Osteoblast (primary cell): ENCODE measurements at regions not wholly inside any gene's neighbourhood (a gene's known extent, or its start where the extent isn't known, plus 50 kb on each side); places are given as distances from the start of the nearest gene placed in this dataset.

Experiments used
- DNase-seq: peaks from one replicate; pipeline ENCODE4 v3.0.0; 2011; ENCODE audit warnings: low spot score, mixed read lengths; ENCODE audit not compliant: insufficient read length; ENCODE audit errors: missing footprints
- H2AFZ ChIP-seq: 2 replicates; pipeline ENCODE4 v1.6.0; 2011; ENCODE audit warnings: mild to moderate bottlenecking, low read length
- H3K27ac ChIP-seq: 2 replicates; pipeline ENCODE4 v1.5.1; 2011; ENCODE audit warnings: mild to moderate bottlenecking, low read depth, low read length, moderate library complexity
- H3K27me3 ChIP-seq: 2 replicates; pipeline ENCODE4 v1.6.0; 2012; ENCODE audit warnings: mild to moderate bottlenecking, control low read depth, inconsistent platforms, low read length, moderate library complexity; ENCODE audit not compliant: insufficient read depth
- H3K36me3 ChIP-seq: 2 replicates; pipeline ENCODE4 v1.5.1; 2011; ENCODE audit warnings: mild to moderate bottlenecking, low read length, control low read depth, moderate library complexity; ENCODE audit not compliant: insufficient read depth
- H3K4me1 ChIP-seq: 2 replicates; pipeline ENCODE4 v1.5.1; 2011; ENCODE audit warnings: mild to moderate bottlenecking, low read length, control low read depth, moderate library complexity; ENCODE audit not compliant: insufficient read depth
- H3K4me2 ChIP-seq: 2 replicates; pipeline ENCODE4 v1.6.0; 2011; ENCODE audit warnings: mild to moderate bottlenecking, low read length; ENCODE audit not compliant: insufficient read depth
- H3K4me3 ChIP-seq: fragments of 200-600 bp; sonication (generic); 3 replicates; pipeline ENCODE4 v1.5.1; 2012; ENCODE audit warnings: mild to moderate bottlenecking, low read length, inconsistent platforms; ENCODE audit not compliant: insufficient read depth
- H3K79me2 ChIP-seq: 2 replicates; pipeline ENCODE4 v1.6.0; 2012; ENCODE audit warnings: mild to moderate bottlenecking, low read length, control low read depth, inconsistent platforms; ENCODE audit not compliant: insufficient read depth
- H3K9me3 ChIP-seq: 2 replicates; pipeline ENCODE4 v1.5.1; 2011; ENCODE audit warnings: low read depth, low read length, control low read depth
- H4K20me1 ChIP-seq: 2 replicates; pipeline ENCODE4 v1.6.0; 2012; ENCODE audit warnings: mild to moderate bottlenecking, low read length, control low read depth; ENCODE audit not compliant: insufficient read depth
- TF ChIP-seq, protein P1 (sequence below): IDR thresholded peaks from 2 replicates; pipeline ENCODE4 v1.5.1; 2011; ENCODE audit warnings: mild to moderate bottlenecking, low read depth, low read length, moderate library complexity; ENCODE audit errors: extremely low read depth

DNA sequence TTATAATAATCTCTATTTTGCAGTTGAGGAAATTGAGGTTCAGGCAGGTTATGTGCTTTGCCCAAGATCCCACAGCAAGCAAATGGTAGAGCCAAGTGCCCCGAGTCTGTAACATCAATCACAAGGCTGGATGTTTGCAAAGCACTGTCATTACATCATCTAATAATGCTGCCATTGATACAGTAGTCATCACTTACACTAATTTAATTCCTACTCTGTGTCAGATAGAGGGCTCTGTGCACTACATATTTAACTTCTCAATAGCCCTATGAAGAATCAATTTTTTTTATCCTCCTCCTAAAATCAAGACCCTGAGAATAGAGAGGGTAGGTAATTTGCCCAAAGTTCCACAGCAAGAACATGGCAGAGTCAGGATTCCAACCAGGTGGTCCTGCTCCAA, 178.1 kb upstream of the VASH1 start:
- H3K4me1 ChIP-seq = no peaks in the 10 kb centered on the region
- H4K20me1 ChIP-seq = no peaks in the 10 kb centered on the region
- H2AFZ ChIP-seq = no peak overlapping the region
- H3K4me3 ChIP-seq = no peak overlapping the region
- H3K4me2 ChIP-seq = no peak overlapping the region
- H3K9me3 ChIP-seq = no peaks in the 10 kb centered on the region
- H3K36me3 ChIP-seq = no peaks in the 10 kb centered on the region
- H3K79me2 ChIP-seq = no peaks in the 10 kb centered on the region
- no peak overlapping the region for H3K27ac ChIP-seq
- TF ChIP-seq, protein P1, sequence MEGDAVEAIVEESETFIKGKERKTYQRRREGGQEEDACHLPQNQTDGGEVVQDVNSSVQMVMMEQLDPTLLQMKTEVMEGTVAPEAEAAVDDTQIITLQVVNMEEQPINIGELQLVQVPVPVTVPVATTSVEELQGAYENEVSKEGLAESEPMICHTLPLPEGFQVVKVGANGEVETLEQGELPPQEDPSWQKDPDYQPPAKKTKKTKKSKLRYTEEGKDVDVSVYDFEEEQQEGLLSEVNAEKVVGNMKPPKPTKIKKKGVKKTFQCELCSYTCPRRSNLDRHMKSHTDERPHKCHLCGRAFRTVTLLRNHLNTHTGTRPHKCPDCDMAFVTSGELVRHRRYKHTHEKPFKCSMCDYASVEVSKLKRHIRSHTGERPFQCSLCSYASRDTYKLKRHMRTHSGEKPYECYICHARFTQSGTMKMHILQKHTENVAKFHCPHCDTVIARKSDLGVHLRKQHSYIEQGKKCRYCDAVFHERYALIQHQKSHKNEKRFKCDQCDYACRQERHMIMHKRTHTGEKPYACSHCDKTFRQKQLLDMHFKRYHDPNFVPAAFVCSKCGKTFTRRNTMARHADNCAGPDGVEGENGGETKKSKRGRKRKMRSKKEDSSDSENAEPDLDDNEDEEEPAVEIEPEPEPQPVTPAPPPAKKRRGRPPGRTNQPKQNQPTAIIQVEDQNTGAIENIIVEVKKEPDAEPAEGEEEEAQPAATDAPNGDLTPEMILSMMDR = no peak
- H3K27me3 ChIP-seq = no peaks in the 10 kb centered on the region
- DNase-seq = no peak

DNA sequence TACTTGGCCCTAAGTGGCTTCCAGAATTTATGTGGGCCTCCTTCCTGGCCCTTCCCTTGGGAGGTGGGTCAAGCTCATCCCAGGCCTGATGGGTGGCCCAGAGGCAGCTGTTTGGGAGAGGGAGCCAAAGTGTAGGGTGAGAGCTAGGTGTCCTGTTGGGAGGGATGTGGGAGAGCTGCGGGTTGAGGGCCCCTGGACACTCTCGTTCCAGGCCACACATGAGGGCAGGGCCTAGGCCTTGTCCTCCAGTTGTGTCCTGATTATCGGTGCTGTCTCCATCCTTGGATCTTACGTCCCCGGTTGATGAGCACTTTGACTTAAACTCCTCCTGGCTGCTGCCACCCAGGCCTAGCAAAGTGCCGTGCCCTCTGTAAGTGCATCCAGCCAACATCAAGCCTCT, 177.5 kb upstream of the VASH1 start:
- Histone ChIP-seq H4K20me1 (no peaks in the 10 kb centered on the region), H3K4me2 (no peak overlapping the region), H3K9me3 (no peaks in the 10 kb centered on the region), H3K36me3 (no peaks in the 10 kb centered on the region), H3K79me2 (no peaks in the 10 kb centered on the region), H3K27ac (no peak overlapping the region), H3K27me3 (no peaks in the 10 kb centered on the region), H3K4me1 (no peaks in the 10 kb centered on the region), H3K4me3 (no peak overlapping the region), H2AFZ (no peak overlapping the region)
- no peak for DNase-seq
- TF ChIP-seq, protein P1 = no peak

DNA sequence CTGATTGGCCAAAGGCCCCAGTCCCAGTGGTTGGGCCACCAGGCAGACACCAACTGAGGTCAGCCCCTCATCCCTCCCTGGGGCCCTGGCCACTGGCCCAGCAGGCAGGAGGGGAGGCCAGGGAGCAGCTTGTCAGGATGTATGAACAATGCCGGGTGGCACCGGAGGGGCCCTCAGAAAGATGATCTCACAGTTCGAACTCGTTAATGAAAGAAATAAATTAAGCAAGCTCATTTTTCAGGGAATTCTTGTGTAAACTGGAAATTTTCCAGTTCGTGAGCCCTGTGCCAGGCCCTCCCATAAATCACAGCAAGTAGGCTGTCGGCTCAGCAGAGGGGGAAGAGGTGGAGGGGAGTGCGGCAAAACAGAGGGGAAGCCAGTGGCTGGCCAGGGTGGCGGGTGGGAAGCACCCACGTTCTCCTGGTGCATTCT, 177.0 kb upstream of the VASH1 start:
- Histone ChIP-seq H3K4me2 (no peak overlapping the region), H2AFZ (no peak overlapping the region)

DNA sequence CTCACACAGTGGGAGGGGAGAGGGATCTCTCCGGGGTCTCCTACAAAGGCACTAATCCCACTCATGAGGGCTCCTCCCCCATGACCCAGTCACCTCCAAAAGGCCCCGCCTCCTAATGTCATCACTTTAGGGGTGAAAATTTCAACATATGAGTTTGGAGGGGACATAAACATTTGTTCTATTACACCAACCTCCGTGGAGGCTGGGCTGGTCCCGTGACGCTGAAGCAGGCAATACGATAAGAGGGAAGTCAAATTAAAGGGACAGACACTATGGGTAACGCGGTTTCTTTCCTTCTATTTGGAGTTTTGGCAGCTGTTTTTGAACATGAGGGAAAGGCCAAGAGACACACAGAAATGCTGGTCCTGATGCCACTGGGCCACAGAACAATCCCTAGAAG, 175.7 kb upstream of the VASH1 start:
- DNase-seq = no peak

More for the DNA sequence above, 177.0 kb upstream of the VASH1 start:
- no peaks in the 10 kb centered on the region for H3K4me1 ChIP-seq
- no peaks in the 10 kb centered on the region for H3K36me3 ChIP-seq
- H4K20me1 ChIP-seq = no peaks in the 10 kb centered on the region
- H3K79me2 ChIP-seq = no peaks in the 10 kb centered on the region
- TF ChIP-seq, protein P1 = no peak
- H3K9me3 ChIP-seq = no peaks in the 10 kb centered on the region
- no peak overlapping the region for H3K27ac ChIP-seq
- H3K27me3 ChIP-seq = no peaks in the 10 kb centered on the region
- no peak for DNase-seq
- H3K4me3 ChIP-seq = no peak overlapping the region

More for the DNA sequence above, 175.7 kb upstream of the VASH1 start:
- H3K4me2 ChIP-seq = no peak overlapping the region
- H3K79me2 ChIP-seq = no peaks in the 10 kb centered on the region
- no peaks in the 10 kb centered on the region for H4K20me1 ChIP-seq
- TF ChIP-seq, protein P1 = no peak
- H3K4me3 ChIP-seq = no peak overlapping the region
- no peaks in the 10 kb centered on the region for H3K36me3 ChIP-seq
- no peak overlapping the region for H3K27ac ChIP-seq
- H3K9me3 ChIP-seq = no peaks in the 10 kb centered on the region
- no peaks in the 10 kb centered on the region for H3K27me3 ChIP-seq
- H2AFZ ChIP-seq = no peak overlapping the region
- H3K4me1 ChIP-seq = no peaks in the 10 kb centered on the region
